Peyer's patch (tissue), 4 donors: ENCODE measurements at regions not wholly inside any gene's neighbourhood (a gene's known extent, or its start where the extent isn't known, plus 50 kb on each side); places are given as distances from the start of the nearest gene placed in this dataset.

Experiments used
- DNase-seq, 3 donors: peaks; one replicate each; pipeline ENCODE4 v3.0.0-alpha.2; 2017 to 2019
- H3K27ac ChIP-seq, 4 donors: fragments of 200-600 bp; sonication (generic); one replicate each; pipeline ENCODE4 v1.5.1; 2016 to 2019
- H3K27me3 ChIP-seq, 2 donors: fragments of 200-600 bp; sonication (generic); one replicate each; pipeline ENCODE4 v1.5.1; 2019
- H3K36me3 ChIP-seq, 3 donors: fragments of 200-600 bp; sonication (generic); one replicate each; pipeline ENCODE4 v1.5.1; 2016 to 2019
- H3K4me1 ChIP-seq, 4 donors: fragments of 200-600 bp; sonication (generic); one replicate each; pipeline ENCODE4 v1.5.1; 2016 to 2019
- H3K4me3 ChIP-seq, 4 donors: fragments of 200-600 bp; sonication (generic); 1 replicate in 3 of 4; 2 replicates in 1 of 4; pipeline ENCODE4 v1.5.1; 2016 to 2019; ENCODE audit warnings: mild to moderate bottlenecking in 1 of 4
- H3K9me3 ChIP-seq, 4 donors: fragments of 200-600 bp; sonication (generic); one replicate each; pipeline ENCODE4 v1.5.1; 2016 to 2019; ENCODE audit warnings: mild to moderate bottlenecking in 1 of 4
- POLR2A ChIP-seq, 2 donors: fragments of 450-650 bp; IDR thresholded peaks; one replicate each; pipeline ENCODE4 v1.5.1; 2017; ENCODE audit warnings: antibody characterized with exemption in 2 of 2, mild to moderate bottlenecking in 2 of 2, moderate library complexity in 2 of 2
- TF ChIP-seq, protein P1 (sequence below), 6 experiments: fragments of 450-650 bp in 4 of 6; fragments of 200-600 bp in 2 of 6; sonication (generic) in 1 of 6; IDR thresholded peaks; one replicate each; pipeline ENCODE4 v1.5.1; 2017 to 2019; ENCODE audit warnings: antibody characterized with exemption in 6 of 6, mild to moderate bottlenecking in 3 of 6, moderate library complexity in 1 of 6

DNA sequence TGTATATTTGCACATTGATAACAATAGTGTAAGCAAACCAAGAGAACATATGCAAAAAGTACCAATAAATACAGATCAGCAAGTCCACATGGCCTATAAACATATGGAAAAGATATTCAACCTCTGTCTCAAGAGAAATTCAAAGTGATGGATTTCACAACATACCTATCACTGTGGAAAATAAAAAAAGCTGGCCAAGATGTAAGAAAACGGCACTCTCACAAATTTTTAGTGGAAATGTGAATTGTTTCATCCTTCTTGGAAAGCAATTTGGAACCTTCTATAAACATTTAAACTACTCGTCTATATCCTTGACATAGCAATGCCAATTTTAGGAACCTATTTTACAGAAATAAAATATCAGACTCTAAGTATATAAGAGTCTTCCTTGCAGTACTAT, 559.8 kb downstream of the QKI start:
- TF ChIP-seq POLR2A (IDR thresholded peaks at IDR 0.05) = no peak
- TF ChIP-seq, protein P1, sequence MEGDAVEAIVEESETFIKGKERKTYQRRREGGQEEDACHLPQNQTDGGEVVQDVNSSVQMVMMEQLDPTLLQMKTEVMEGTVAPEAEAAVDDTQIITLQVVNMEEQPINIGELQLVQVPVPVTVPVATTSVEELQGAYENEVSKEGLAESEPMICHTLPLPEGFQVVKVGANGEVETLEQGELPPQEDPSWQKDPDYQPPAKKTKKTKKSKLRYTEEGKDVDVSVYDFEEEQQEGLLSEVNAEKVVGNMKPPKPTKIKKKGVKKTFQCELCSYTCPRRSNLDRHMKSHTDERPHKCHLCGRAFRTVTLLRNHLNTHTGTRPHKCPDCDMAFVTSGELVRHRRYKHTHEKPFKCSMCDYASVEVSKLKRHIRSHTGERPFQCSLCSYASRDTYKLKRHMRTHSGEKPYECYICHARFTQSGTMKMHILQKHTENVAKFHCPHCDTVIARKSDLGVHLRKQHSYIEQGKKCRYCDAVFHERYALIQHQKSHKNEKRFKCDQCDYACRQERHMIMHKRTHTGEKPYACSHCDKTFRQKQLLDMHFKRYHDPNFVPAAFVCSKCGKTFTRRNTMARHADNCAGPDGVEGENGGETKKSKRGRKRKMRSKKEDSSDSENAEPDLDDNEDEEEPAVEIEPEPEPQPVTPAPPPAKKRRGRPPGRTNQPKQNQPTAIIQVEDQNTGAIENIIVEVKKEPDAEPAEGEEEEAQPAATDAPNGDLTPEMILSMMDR (IDR thresholded peaks at IDR 0.05) = no peak
- Histone ChIP-seq H3K27ac (no peak overlapping the region), H3K9me3 (no peaks in the 10 kb centered on the region), H3K4me3 (no peak overlapping the region), H3K36me3 (no peaks in the 10 kb centered on the region), H3K27me3 (no peaks in the 10 kb centered on the region), H3K4me1 (no peaks in the 10 kb centered on the region)
- DNase-seq = no peak

GRCh38 chr6:163971841-163972838, 557.6 kb downstream of the QKI start:
- H3K27me3 ChIP-seq = no peaks in the 10 kb centered on the region
- DNase-seq = no peak
- TF ChIP-seq, protein P1 (IDR thresholded peaks at IDR 0.05) = no peak
- TF ChIP-seq POLR2A (IDR thresholded peaks at IDR 0.05) = no peak

GRCh38 chr6:163970846-163971564, 556.5 kb downstream of the QKI start:
- Histone ChIP-seq H3K4me1 (no peaks in the 10 kb centered on the region), H3K9me3 (no peaks in the 10 kb centered on the region), H3K27me3 (no peaks in the 10 kb centered on the region), H3K36me3 (no peaks in the 10 kb centered on the region), H3K27ac (no peak overlapping the region), H3K4me3 (no peak overlapping the region)
- TF ChIP-seq, protein P1 (IDR thresholded peaks at IDR 0.05) = no peak
- no peak for TF ChIP-seq POLR2A (IDR thresholded peaks at IDR 0.05)
- DNase-seq = no peak

More at GRCh38 chr6:163971841-163972838, 557.6 kb downstream of the QKI start:
- Histone ChIP-seq H3K27ac (no peak overlapping the region), H3K4me3 (no peak overlapping the region), H3K4me1 (no peaks in the 10 kb centered on the region), H3K9me3 (no peaks in the 10 kb centered on the region), H3K36me3 (no peaks in the 10 kb centered on the region)

DNA sequence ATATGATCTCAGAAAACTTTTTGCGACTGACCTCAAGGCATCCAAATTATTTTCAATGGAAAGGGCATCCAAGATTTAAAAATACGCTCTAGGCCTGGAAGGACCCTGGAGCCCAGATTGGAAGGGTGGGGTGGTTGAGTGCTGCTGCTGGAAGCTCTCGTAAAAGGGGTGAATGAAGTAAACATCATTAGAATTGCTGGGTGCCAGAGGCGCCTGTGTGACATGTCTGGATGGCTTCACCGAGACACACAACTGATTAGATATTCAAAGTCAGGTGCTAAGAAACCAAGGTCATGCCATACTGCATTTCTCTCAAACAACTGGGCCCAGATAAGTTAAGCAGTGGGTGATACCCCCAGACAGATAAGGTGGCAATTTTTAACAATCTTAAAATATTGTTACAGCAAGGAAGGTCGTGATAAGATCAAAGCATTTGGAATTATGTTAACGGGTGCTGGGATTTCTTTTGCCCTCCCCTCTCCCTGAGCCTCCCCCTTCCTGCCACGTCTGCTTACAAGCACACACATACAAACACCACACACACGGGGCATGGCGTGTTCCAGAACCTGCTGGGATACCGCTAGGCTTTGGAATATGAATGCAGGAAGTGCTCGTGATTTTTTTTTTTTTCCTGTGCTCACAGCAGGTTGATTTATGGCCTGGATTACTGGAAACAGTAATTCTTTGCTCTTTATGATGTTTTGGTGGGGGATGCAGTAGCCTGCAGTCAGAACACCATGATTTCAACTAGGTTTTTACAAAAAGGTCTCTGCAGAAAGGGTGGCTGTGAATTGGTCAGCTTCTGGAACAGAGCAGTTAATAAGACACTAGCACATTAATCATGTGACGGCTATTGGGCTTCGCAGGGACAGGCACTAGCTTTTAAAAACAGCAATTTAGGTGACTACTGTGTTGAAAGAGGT, 551.2 kb downstream of the QKI start:
- Histone ChIP-seq H3K9me3 (no peaks in the 10 kb centered on the region), H3K4me1 (no peaks in the 10 kb centered on the region), H3K27ac (no peak overlapping the region), H3K27me3 (no peaks in the 10 kb centered on the region), H3K4me3 (no peak overlapping the region), H3K36me3 (no peaks in the 10 kb centered on the region)
- TF ChIP-seq POLR2A (IDR thresholded peaks at IDR 0.05) = no peak
- TF ChIP-seq, protein P1 (IDR thresholded peaks at IDR 0.05) = no peak
- no peak for DNase-seq

DNA sequence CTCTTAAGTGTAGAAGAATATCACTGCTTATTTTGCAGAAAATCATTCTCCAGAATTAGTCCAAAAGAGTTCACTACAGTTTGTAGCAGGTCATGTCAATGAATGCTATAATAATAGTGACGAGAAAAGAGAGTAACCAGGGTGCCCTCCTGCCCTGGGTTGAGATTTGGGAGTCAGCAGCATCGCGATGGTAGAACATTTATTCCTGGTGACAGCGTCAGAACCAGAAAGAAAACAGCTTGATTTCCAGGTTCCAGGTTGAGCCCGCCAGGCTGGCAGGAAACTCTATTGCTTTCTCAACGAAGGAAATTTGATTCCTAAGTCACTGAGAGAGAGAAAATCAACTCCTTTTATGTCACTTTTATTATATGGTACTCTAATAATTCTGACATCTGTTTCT, 550.3 kb downstream of the QKI start:
- Histone ChIP-seq H3K27me3 (no peaks in the 10 kb centered on the region), H3K36me3 (no peaks in the 10 kb centered on the region), H3K4me1 (no peaks in the 10 kb centered on the region), H3K4me3 (no peak overlapping the region), H3K9me3 (no peaks in the 10 kb centered on the region), H3K27ac (no peak overlapping the region)
- TF ChIP-seq, protein P1 (IDR thresholded peaks at IDR 0.05) = no peak
- TF ChIP-seq POLR2A (IDR thresholded peaks at IDR 0.05) = no peak
- no peak for DNase-seq
